GM12878 (cell line): ENCODE measurements at regions not wholly inside any gene's neighbourhood (a gene's known extent, or its start where the extent isn't known, plus 50 kb on each side); places are given as distances from the start of the nearest gene placed in this dataset.
A peak's percentile ranks its signal among the peaks of the same experiment; 100 is the strongest.

Experiments used
- ATAC-seq: fragments of 200-7000 bp; cut with Tn5 transposase; 3 replicates; pipeline ENCODE4 v1.9.1; 2020; ENCODE audit warnings: mild to moderate bottlenecking, moderate library complexity
- BruUV-seq: library from RNA; stranded (reverse); fragments of 400-500 nt; replicated peaks from 2 replicates; lab custom pipeline; 2021; lab: Mats Ljungman, UMichigan
- CTCF ChIA-PET: fragments of 300-600 bp; sonication (Branson Sonifier 250); formaldehyde crosslinking; extraction: SDS; loops from one replicate; lab custom pipeline; 2021; ENCODE audit warnings: inconsistent platforms; lab: Yijun Ruan, JAX
- POLR2A ChIA-PET: fragments of 350-600 bp; formaldehyde crosslinking; extraction: SDS; loops from one replicate; lab custom pipeline; 2021; ENCODE audit warnings: inconsistent platforms; lab: Charles Lee
- RAD21 ChIA-PET: fragments of 300-600 bp; sonication (Branson Sonifier 250); formaldehyde crosslinking; loops from one replicate; lab custom pipeline; 2023; ENCODE audit warnings: antibody characterized with exemption; ENCODE audit not compliant: unreplicated experiment; lab: Charles Lee
- SMC1A ChIA-PET: fragments of 300-600 bp; sonication (Branson Sonifier 250); formaldehyde crosslinking; loops from one replicate; lab custom pipeline; 2023; ENCODE audit not compliant: unreplicated experiment, uncharacterized antibody; lab: Charles Lee
- DNase-seq: peaks from one replicate; pipeline ENCODE4 v3.0.0-alpha.2; 2011; ENCODE audit warnings: low read depth, low spot score
- FAIRE-seq: peaks from 3 replicates; lab custom pipeline; 2011; peaks lifted over from hg19 to GRCh38; lab: Jason Lieb, UNC
- H2AFZ ChIP-seq: 2 replicates; pipeline ENCODE4 v1.6.0; 2011; ENCODE audit warnings: low read depth, low read length, control low read depth; ENCODE audit not compliant: control insufficient read depth
- H3K27ac ChIP-seq: 2 replicates; pipeline ENCODE4 v1.5.1; 2011; ENCODE audit warnings: control low read depth; ENCODE audit not compliant: control insufficient read depth, insufficient read depth
- H3K27me3 ChIP-seq, 2 experiments: replicated peaks in 1 of 2; 2 replicates each; pipeline versions ENCODE4 v1.6.0 to v1.6.1; 2011; ENCODE audit warnings: low read length in 1 of 2; ENCODE audit not compliant: control insufficient read depth in 2 of 2, insufficient read depth in 2 of 2
- H3K36me3 ChIP-seq, 2 experiments: 2 replicates each; pipeline ENCODE4 v1.5.1; 2011; ENCODE audit warnings: low read length in 1 of 2; ENCODE audit not compliant: control insufficient read depth in 2 of 2, insufficient read depth in 2 of 2
- H3K4me1 ChIP-seq: 2 replicates; pipeline ENCODE4 v1.6.1; 2011; ENCODE audit warnings: mild to moderate bottlenecking, low read length, moderate library complexity, mixed read lengths; ENCODE audit not compliant: control insufficient read depth, insufficient read depth
- H3K4me2 ChIP-seq: 2 replicates; pipeline ENCODE4 v1.6.0; 2011; ENCODE audit warnings: control low read depth; ENCODE audit not compliant: control insufficient read depth, insufficient read depth
- H3K4me3 ChIP-seq: fragments of 200-600 bp; sonication (generic); 2 replicates; pipeline ENCODE4 v1.5.1; 2016
- H3K79me2 ChIP-seq: 2 replicates; pipeline ENCODE4 v1.6.0; 2011; ENCODE audit warnings: low read length; ENCODE audit not compliant: control insufficient read depth, insufficient read depth
- H3K9ac ChIP-seq: 2 replicates; pipeline ENCODE4 v1.8.0; 2011; ENCODE audit warnings: low read length, control low read depth, mixed read lengths; ENCODE audit not compliant: control insufficient read depth, insufficient read depth
- H3K9me3 ChIP-seq: replicated peaks from 3 replicates; pipeline ENCODE4 v1.5.1; 2011; ENCODE audit warnings: mild to moderate bottlenecking, low read length; ENCODE audit not compliant: control insufficient read depth, insufficient read depth
- H4K20me1 ChIP-seq: 2 replicates; pipeline ENCODE4 v1.6.0; 2011; ENCODE audit not compliant: control insufficient read depth, insufficient read depth
- BCL11A ChIP-seq: IDR thresholded peaks from 2 replicates; pipeline ENCODE4 v1.6.1; 2011; ENCODE audit warnings: low read depth, low read length
- BHLHE40 ChIP-seq, 2 experiments: fragments of 450-650 bp in 1 of 2; IDR thresholded peaks; 2 replicates each; pipeline ENCODE4 v1.6.1; 2011 to 2017; ENCODE audit warnings: low read depth in 2 of 2, borderline replicate concordance in 1 of 2, improper control_type of control experiment in 1 of 2, low read length in 1 of 2, mild to moderate bottlenecking in 1 of 2
- BMI1 ChIP-seq: fragments of 450-650 bp; IDR thresholded peaks from 2 replicates; pipeline ENCODE4 v1.6.1; 2016; ENCODE audit warnings: mild to moderate bottlenecking, moderate library complexity, borderline replicate concordance
- CBX3 ChIP-seq: fragments of 200-600 bp; sonication (generic); IDR thresholded peaks from 2 replicates; pipeline ENCODE4 v1.6.1; 2016; ENCODE audit warnings: low read depth, borderline replicate concordance
- CHD1 ChIP-seq: IDR thresholded peaks from 2 replicates; pipeline ENCODE4 v1.6.1; 2012; ENCODE audit warnings: low read depth, low read length, improper control_type of control experiment
- DPF2 ChIP-seq: fragments of 450-650 bp; IDR thresholded peaks from 2 replicates; pipeline ENCODE4 v1.6.1; 2017; ENCODE audit warnings: mild to moderate bottlenecking
- NBN ChIP-seq: fragments of 450-650 bp; IDR thresholded peaks from 2 replicates; pipeline ENCODE4 v1.6.1; 2016
- PAX8 ChIP-seq: fragments of 450-650 bp; IDR thresholded peaks from 2 replicates; pipeline ENCODE4 v1.6.1; 2017; ENCODE audit warnings: mild to moderate bottlenecking, moderate library complexity
- SIN3A ChIP-seq: IDR thresholded peaks from 2 replicates; pipeline ENCODE4 v1.6.1; 2012; ENCODE audit warnings: low read depth, low read length, improper control_type of control experiment
- SPI1 ChIP-seq: IDR thresholded peaks from 2 replicates; pipeline ENCODE4 v1.6.1; 2011; ENCODE audit warnings: low read depth, mild to moderate bottlenecking, low read length, moderate library complexity, borderline replicate concordance; ENCODE audit not compliant: insufficient read depth
- STAT3 ChIP-seq: IDR thresholded peaks from 2 replicates; pipeline ENCODE4 v1.6.1; 2011; ENCODE audit warnings: low read depth, low read length, improper control_type of control experiment
- TCF7 ChIP-seq: IDR thresholded peaks from 2 replicates; pipeline ENCODE4 v1.6.1; 2014; ENCODE audit warnings: antibody characterized with exemption, borderline replicate concordance
- ZBTB11 ChIP-seq: fragments of 450-650 bp; formaldehyde crosslinking; IDR thresholded peaks from 2 replicates; pipeline ENCODE4 v1.5.0; 2022; ENCODE audit warnings: mild to moderate bottlenecking, missing genetic modification characterization
- ZBTB33 ChIP-seq: fragments of 450-650 bp; IDR thresholded peaks from 2 replicates; pipeline ENCODE4 v1.6.1; 2017; ENCODE audit warnings: mild to moderate bottlenecking
- WGBS: methylation state at CpG from one replicate; pipeline ENCODE4 v1.1.6; 2016; ENCODE audit warnings: low lambda C conversion rate; ENCODE audit not compliant: insufficient replicate concordance, insufficient coverage; ENCODE audit errors: missing lambda C conversion rate; 5-methylcytosine and 5-hydroxymethylcytosine counted together
- in situ Hi-C: fragments of 300-500 bp; cut with MboI; formaldehyde crosslinking; loops from 9 replicates; pipeline ENCODE4 v1.14.3; 2018; ENCODE audit warnings: mixed read lengths
- intact Hi-C: fragments of 100-400 bp; cut with micrococcal nuclease; formaldehyde crosslinking; loops from one replicate; pipeline ENCODE4 v1.14.2; 2022; ENCODE audit not compliant: unreplicated experiment

- peak; percentile 60 for ATAC-seq
- CTCF ChIA-PET: no interaction called here
- RAD21 ChIA-PET: no interaction called here
- Histone ChIP-seq H3K4me3 (no peak overlapping the region), H4K20me1 (no peaks in the 10 kb centered on the region), H3K4me1 (no peaks in the 10 kb centered on the region), H3K9me3 (no peaks in the 10 kb centered on the region), H2AFZ (no peak overlapping the region), H3K27ac (no peak overlapping the region), H3K9ac (no peak overlapping the region), H3K79me2 (no peaks in the 10 kb centered on the region), H3K27me3 (no peaks in the 10 kb centered on the region), H3K4me2 (no peak overlapping the region), H3K36me3 (no peaks in the 10 kb centered on the region)
- WGBS: 11% methylated on average over 4 of the region's 4 CpGs
- intact Hi-C loops: no loop called here
- in situ Hi-C loops: no loop called here
- POLR2A ChIA-PET: no interaction called here
- no TSS peak for BruUV-seq
- SMC1A ChIA-PET: no interaction called here
- TF ChIP-seq PAX8 (no peak), BHLHE40 (IDR thresholded peaks at IDR 0.05; ENCODE audit: borderline replicate concordance in 1 of 2, low read depth in 2 of 2, low read length in 1 of 2) (no peak), SPI1 (peak; percentile 59; the same call in 1 of the 2 replicates), ZBTB33 (no peak), DPF2 (no peak), NBN (no peak)
- FAIRE-seq: no peak
- DNase-seq: no peak
Measured at GRCh38 chr13:103873725-103874124, 807.5 kb upstream of the SLC10A2 start.

GRCh38 chr13:103866048-103866447 is 799.8 kb upstream of the SLC10A2 start:
- Histone ChIP-seq H4K20me1 (no peaks in the 10 kb centered on the region), H3K79me2 (no peaks in the 10 kb centered on the region), H3K36me3 (no peaks in the 10 kb centered on the region), H3K4me1 (no peaks in the 10 kb centered on the region), H3K9me3 (no peaks in the 10 kb centered on the region), H2AFZ (no peak overlapping the region), H3K4me2 (no peak overlapping the region), H3K27ac (no peak overlapping the region), H3K9ac (no peak overlapping the region), H3K4me3 (no peak overlapping the region), H3K27me3 (no peaks in the 10 kb centered on the region)
- intact Hi-C loops: no loop called here
- 27% methylated on average over 7 of the region's 8 CpGs for WGBS
- POLR2A ChIA-PET: no interaction called here
- BruUV-seq: no TSS peak
- in situ Hi-C loops: no loop called here
- FAIRE-seq: no peak
- no peak for TF ChIP-seq CBX3
- no peak for TF ChIP-seq BCL11A
- no peak for TF ChIP-seq STAT3
- TF ChIP-seq CHD1: no peak
- TF ChIP-seq SIN3A: no peak
- no peak for TF ChIP-seq TCF7
- TF ChIP-seq BMI1: no peak
- TF ChIP-seq ZBTB11 (CRISPR knock-in tag): no peak
- CTCF ChIA-PET: interaction anchor here (1.0 kb wide), 1 partner anchor 12 kb away, joined by 4 read pairs; no protein-coding TSS in a partner anchor
- no peak for ATAC-seq
- RAD21 ChIA-PET: no interaction called here
- DNase-seq: no peak
- SMC1A ChIA-PET: no interaction called here
